PC-9 (cell line): ENCODE measurements at regions not wholly inside any gene's neighbourhood (a gene's known extent, or its start where the extent isn't known, plus 50 kb on each side); places are given as distances from the start of the nearest gene placed in this dataset.

Source experiments
- CTCF ChIP-seq: fragments of 200-600 bp; sonication (generic); conservative IDR thresholded peaks from 2 replicates; pipeline ENCODE4 v1.6.1; 2017; ENCODE audit warnings: mixed run types, antibody characterized with exemption, mild to moderate bottlenecking, moderate library complexity
- EZH2 ChIP-seq: fragments of 200-600 bp; sonication (generic); IDR thresholded peaks from 2 replicates; pipeline ENCODE4 v1.8.0; 2017; ENCODE audit warnings: antibody characterized with exemption, low read depth

DNA sequence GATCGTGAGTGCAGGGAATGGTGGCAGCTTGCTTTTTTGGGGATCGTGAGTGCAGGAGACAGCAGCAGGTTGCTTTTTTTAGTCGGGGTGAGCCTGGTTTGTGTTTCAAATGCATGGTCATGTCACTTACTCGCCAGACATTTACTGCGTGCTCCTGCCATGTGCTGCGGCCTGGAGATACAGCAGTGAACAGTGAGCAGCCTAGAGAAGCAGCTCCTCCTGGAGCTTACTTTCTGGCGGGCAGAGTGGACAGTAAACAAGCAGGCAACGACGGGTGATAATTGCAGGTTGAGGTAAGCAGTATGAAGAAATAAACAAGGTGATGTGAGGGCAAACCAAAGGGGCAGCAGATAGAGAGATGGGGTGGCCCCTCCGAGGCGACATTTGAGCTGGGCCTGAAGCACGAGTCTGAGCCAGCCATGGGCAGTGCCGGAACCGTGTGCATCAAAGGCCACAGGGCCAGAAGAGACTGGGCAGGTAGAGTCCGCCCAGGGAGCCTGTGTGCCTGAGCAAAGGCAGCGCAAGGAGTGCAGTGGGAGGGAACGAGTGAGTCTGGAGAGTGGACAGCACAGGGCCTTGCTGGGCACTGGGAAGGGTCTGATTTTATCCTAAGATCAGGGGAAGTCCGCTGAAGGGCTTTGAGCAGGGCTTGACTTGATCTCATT lies 57.3 kb upstream of the RASA2 start:
- TF ChIP-seq CTCF: no peak
- no peak for TF ChIP-seq EZH2
